GM12891 (cell line): ENCODE measurements at regions not wholly inside any gene's neighbourhood (a gene's known extent, or its start where the extent isn't known, plus 50 kb on each side); places are given as distances from the start of the nearest gene placed in this dataset.

Experiments used
- POLR2A ChIP-seq: IDR thresholded peaks from 2 replicates; pipeline ENCODE4 v1.6.1; 2011; ENCODE audit warnings: low read depth, low read length, control low read depth
- POLR2AphosphoS5 ChIP-seq: IDR thresholded peaks from 2 replicates; pipeline ENCODE4 v1.6.1; 2011; ENCODE audit warnings: low read depth, low read length, control low read depth

DNA sequence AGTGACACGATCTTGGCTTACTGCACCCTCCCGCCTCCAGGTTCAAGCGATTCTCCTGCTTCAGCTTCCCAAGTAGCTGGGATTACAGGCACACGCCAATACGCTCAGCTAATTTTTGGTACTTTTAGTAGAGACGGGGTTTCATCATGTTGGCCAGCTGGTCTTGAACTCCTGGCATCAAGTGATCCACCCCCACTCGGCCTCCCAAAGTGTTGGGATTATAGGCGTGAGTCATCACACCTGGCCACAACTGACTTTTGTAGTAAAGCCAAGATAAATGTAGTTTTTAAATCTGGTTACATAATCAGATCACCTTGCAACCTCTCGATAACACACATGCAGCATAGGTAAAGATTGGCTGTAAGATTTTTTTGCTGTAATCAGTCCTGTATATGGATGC, 657.5 kb upstream of the DPPA4 start:
- TF ChIP-seq POLR2AphosphoS5 (no peak), POLR2A (no peak)
